HL-60 (cell line): ENCODE measurements at regions not wholly inside any gene's neighbourhood (a gene's known extent, or its start where the extent isn't known, plus 50 kb on each side); places are given as distances from the start of the nearest gene placed in this dataset.

ENCODE experiments used
- DNase-seq, 2 experiments: peaks; one replicate each; pipeline ENCODE4 v3.0.0-alpha.2; 2010 to 2020; ENCODE audit warnings: low read depth in 1 of 2, low spot score in 1 of 2
- H3K27ac ChIP-seq: fragments of 250-450 bp; sonication (Bioruptor Pico); replicated peaks from 2 replicates; pipeline ENCODE4 v1.5.1; 2020; ENCODE audit warnings: mild to moderate bottlenecking, moderate library complexity
- H3K27me3 ChIP-seq: fragments of 250-450 bp; sonication (Bioruptor Pico); 2 replicates; pipeline ENCODE4 v1.5.1; 2021; ENCODE audit warnings: mild to moderate bottlenecking, moderate library complexity; ENCODE audit not compliant: insufficient read depth, poor library complexity, severe bottlenecking
- H3K4me3 ChIP-seq: replicated peaks from 2 replicates; pipeline ENCODE4 v1.5.1; 2011; ENCODE audit warnings: mild to moderate bottlenecking, control low read depth, low read length; ENCODE audit not compliant: insufficient read depth
- GABPA ChIP-seq: IDR thresholded peaks from 2 replicates; pipeline ENCODE4 v1.6.1; 2012; ENCODE audit warnings: low read depth
- POLR2AphosphoS5 ChIP-seq: IDR thresholded peaks from 2 replicates; pipeline ENCODE4 v1.6.1; 2012; ENCODE audit warnings: low read depth
- SPI1 ChIP-seq: IDR thresholded peaks from 2 replicates; pipeline ENCODE4 v1.6.1; 2012; ENCODE audit warnings: low read depth, mild to moderate bottlenecking, borderline replicate concordance
- TF ChIP-seq, protein P1 (sequence below): IDR thresholded peaks from one replicate; pipeline ENCODE4 v1.5.1; 2011; ENCODE audit warnings: low read length, control low read depth, inconsistent platforms; ENCODE audit not compliant: insufficient read depth
- TF ChIP-seq, protein P2 (sequence below): IDR thresholded peaks from 2 replicates; pipeline ENCODE4 v1.6.1; 2012; ENCODE audit warnings: low read depth; ENCODE audit not compliant: insufficient replicate concordance

DNA sequence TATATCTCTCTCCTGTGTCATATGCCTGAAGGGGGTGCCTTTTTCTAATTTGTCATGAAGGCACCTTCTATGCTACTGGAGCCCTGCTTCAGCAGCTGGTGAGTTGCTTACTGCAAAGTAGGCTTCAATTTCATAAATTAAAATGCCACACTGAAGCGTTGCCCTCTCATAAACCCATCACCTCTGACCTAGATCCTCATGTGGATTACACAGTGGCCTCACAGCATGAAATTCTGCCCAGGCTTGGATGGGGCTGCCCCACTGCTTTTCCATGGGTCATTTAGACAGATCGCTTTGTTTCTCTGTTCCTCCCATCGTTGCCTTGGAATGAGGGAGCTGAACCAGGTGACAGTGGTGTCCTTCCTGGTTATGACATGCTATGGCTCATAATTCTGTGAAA, 131.2 kb downstream of the RPL22L1 start:
- Histone ChIP-seq H3K4me3 (no peak overlapping the region), H3K27me3 (peaks cover 7% of the 10 kb centered on the region), H3K27ac (no peak overlapping the region)
- no peak for DNase-seq
- TF ChIP-seq, protein P1, sequence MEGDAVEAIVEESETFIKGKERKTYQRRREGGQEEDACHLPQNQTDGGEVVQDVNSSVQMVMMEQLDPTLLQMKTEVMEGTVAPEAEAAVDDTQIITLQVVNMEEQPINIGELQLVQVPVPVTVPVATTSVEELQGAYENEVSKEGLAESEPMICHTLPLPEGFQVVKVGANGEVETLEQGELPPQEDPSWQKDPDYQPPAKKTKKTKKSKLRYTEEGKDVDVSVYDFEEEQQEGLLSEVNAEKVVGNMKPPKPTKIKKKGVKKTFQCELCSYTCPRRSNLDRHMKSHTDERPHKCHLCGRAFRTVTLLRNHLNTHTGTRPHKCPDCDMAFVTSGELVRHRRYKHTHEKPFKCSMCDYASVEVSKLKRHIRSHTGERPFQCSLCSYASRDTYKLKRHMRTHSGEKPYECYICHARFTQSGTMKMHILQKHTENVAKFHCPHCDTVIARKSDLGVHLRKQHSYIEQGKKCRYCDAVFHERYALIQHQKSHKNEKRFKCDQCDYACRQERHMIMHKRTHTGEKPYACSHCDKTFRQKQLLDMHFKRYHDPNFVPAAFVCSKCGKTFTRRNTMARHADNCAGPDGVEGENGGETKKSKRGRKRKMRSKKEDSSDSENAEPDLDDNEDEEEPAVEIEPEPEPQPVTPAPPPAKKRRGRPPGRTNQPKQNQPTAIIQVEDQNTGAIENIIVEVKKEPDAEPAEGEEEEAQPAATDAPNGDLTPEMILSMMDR, result no peak
- TF ChIP-seq GABPA (no peak), POLR2AphosphoS5 (no peak), SPI1 (no peak)
- TF ChIP-seq, protein P2, sequence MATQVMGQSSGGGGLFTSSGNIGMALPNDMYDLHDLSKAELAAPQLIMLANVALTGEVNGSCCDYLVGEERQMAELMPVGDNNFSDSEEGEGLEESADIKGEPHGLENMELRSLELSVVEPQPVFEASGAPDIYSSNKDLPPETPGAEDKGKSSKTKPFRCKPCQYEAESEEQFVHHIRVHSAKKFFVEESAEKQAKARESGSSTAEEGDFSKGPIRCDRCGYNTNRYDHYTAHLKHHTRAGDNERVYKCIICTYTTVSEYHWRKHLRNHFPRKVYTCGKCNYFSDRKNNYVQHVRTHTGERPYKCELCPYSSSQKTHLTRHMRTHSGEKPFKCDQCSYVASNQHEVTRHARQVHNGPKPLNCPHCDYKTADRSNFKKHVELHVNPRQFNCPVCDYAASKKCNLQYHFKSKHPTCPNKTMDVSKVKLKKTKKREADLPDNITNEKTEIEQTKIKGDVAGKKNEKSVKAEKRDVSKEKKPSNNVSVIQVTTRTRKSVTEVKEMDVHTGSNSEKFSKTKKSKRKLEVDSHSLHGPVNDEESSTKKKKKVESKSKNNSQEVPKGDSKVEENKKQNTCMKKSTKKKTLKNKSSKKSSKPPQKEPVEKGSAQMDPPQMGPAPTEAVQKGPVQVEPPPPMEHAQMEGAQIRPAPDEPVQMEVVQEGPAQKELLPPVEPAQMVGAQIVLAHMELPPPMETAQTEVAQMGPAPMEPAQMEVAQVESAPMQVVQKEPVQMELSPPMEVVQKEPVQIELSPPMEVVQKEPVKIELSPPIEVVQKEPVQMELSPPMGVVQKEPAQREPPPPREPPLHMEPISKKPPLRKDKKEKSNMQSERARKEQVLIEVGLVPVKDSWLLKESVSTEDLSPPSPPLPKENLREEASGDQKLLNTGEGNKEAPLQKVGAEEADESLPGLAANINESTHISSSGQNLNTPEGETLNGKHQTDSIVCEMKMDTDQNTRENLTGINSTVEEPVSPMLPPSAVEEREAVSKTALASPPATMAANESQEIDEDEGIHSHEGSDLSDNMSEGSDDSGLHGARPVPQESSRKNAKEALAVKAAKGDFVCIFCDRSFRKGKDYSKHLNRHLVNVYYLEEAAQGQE, result no peak

GRCh38 chr3:170737498-170738162, 132.4 kb downstream of the RPL22L1 start:
- TF ChIP-seq SPI1 (no peak), POLR2AphosphoS5 (no peak), GABPA (no peak)
- TF ChIP-seq, protein P2, result no peak
- TF ChIP-seq, protein P1, result no peak
- Histone ChIP-seq H3K27me3 (peaks cover 7% of the 10 kb centered on the region), H3K4me3 (no peak overlapping the region), H3K27ac (no peak overlapping the region)
- no peak for DNase-seq

DNA sequence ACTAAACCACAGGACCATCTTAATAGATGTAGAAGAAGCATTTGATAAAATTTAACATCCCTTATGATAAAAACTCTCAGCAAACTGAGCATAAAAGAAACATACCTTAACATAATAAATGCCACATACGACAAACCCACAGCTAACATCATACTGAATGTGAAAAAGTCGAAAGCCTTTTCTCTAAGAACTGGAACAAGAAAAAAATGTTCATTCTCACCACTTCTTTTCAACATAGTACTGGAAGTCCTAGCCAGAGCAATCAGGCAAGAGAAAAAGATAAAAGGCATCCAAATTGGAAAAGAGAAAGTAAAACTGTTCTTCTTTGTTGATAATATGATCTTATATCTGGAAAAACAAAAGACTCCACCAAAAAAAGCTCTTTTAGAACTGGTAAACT, 134.2 kb downstream of the RPL22L1 start:
- TF ChIP-seq, protein P1, result no peak
- TF ChIP-seq SPI1 (no peak), GABPA (no peak), POLR2AphosphoS5 (no peak)
- TF ChIP-seq, protein P2, result no peak
- Histone ChIP-seq H3K4me3 (no peak overlapping the region), H3K27me3 (peaks cover 4% of the 10 kb centered on the region), H3K27ac (no peak overlapping the region)
- no peak for DNase-seq
